Activated naive CD8-positive, alpha-beta T cell treated with anti-CD3 and anti-CD28 coated beads, Interleukin-2, amount 50 U/mL, for 24 hours (primary cell): ENCODE measurements at regions not wholly inside any gene's neighbourhood (a gene's known extent, or its start where the extent isn't known, plus 50 kb on each side); places are given as distances from the start of the nearest gene placed in this dataset.
"Not testable (repeated sequence)": the region's sequence is repeated elsewhere in the genome, so short reads cannot be mapped to it uniquely, and the experiment has no call there.

Experiments used
- ATAC-seq: fragments of 150-1000 bp; cut with Tn5 transposase; one replicate; pipeline ENCODE4 v1.10.0; 2021
- DNase-seq: peaks from one replicate; pipeline ENCODE4 v3.0.0; 2021
- H3K27ac Mint-ChIP-seq: one replicate; pipeline ENCODE4 v1.8.0; 2021; ENCODE audit warnings: mild to moderate bottlenecking, mixed read lengths
- H3K27me3 Mint-ChIP-seq: one replicate; pipeline ENCODE4 v1.8.0; 2021; ENCODE audit warnings: mixed read lengths
- H3K36me3 Mint-ChIP-seq: one replicate; pipeline ENCODE4 v1.8.0; 2021; ENCODE audit warnings: low read depth, mixed read lengths
- H3K4me1 Mint-ChIP-seq: one replicate; pipeline ENCODE4 v1.8.0; 2021; ENCODE audit warnings: mixed read lengths
- H3K4me3 Mint-ChIP-seq: one replicate; pipeline ENCODE4 v1.8.0; 2021; ENCODE audit warnings: mild to moderate bottlenecking, moderate library complexity, mixed read lengths
- H3K9me3 Mint-ChIP-seq: one replicate; pipeline ENCODE4 v1.8.0; 2021; ENCODE audit warnings: mixed read lengths

- no peaks in the 10 kb centered on the region for H3K36me3 Mint-ChIP-seq
- H3K27ac Mint-ChIP-seq: no peak overlapping the region
- H3K9me3 Mint-ChIP-seq: no peaks in the 10 kb centered on the region
Observed at GRCh38 chr9:75483636-75484035, 395.3 kb downstream of the OSTF1 start.

GRCh38 chr9:75487856-75488718 is 399.8 kb downstream of the OSTF1 start:
- Mint-ChIP-seq H3K9me3 (peaks cover 6% of the 10 kb centered on the region), H3K4me3 (no peak overlapping the region), H3K4me1 (no peaks in the 10 kb centered on the region), H3K36me3 (no peaks in the 10 kb centered on the region), H3K27me3 (peaks cover 10% of the 10 kb centered on the region), H3K27ac (no peak overlapping the region)
- ATAC-seq (no peak), DNase-seq (no peak)

More at GRCh38 chr9:75483636-75484035, 395.3 kb downstream of the OSTF1 start:
- peaks cover 9% of the 10 kb centered on the region for H3K27me3 Mint-ChIP-seq
- no peak for DNase-seq
- H3K4me1 Mint-ChIP-seq: no peaks in the 10 kb centered on the region
- no peak for ATAC-seq
- H3K4me3 Mint-ChIP-seq: no peak overlapping the region

- Mint-ChIP-seq H3K36me3 (no peaks in the 10 kb centered on the region), H3K4me1 (no peaks in the 10 kb centered on the region), H3K27ac (no peak overlapping the region), H3K9me3 (peaks cover 6% of the 10 kb centered on the region), H3K4me3 (no peak overlapping the region), H3K27me3 (peaks cover 8% of the 10 kb centered on the region)
- no peak for DNase-seq
- ATAC-seq: no peak
Observed at GRCh38 chr9:75488719-75489110, 400.4 kb downstream of the OSTF1 start.

- no peak for DNase-seq
- no peak overlapping the region for H3K27ac Mint-ChIP-seq
- H3K27me3 Mint-ChIP-seq: peaks cover 3% of the 10 kb centered on the region
- H3K4me1 Mint-ChIP-seq: no peaks in the 10 kb centered on the region
- H3K36me3 Mint-ChIP-seq: no peaks in the 10 kb centered on the region
- no peak for ATAC-seq
- no peak overlapping the region for H3K4me3 Mint-ChIP-seq
- H3K9me3 Mint-ChIP-seq: peaks cover 6% of the 10 kb centered on the region
Observed at GRCh38 chr9:75490326-75490725, 400.1 kb upstream of the PCSK5 start.

- DNase-seq: no peak
- ATAC-seq: no peak
- Mint-ChIP-seq H3K4me3 (no peak overlapping the region), H3K36me3 (no peaks in the 10 kb centered on the region), H3K27me3 (peaks cover 1% of the 10 kb centered on the region), H3K27ac (no peak overlapping the region), H3K9me3 (peaks cover 6% of the 10 kb centered on the region), H3K4me1 (no peaks in the 10 kb centered on the region)
Observed at GRCh38 chr9:75491533-75491932, 398.9 kb upstream of the PCSK5 start.

GRCh38 chr9:75499812-75500211 is 390.7 kb upstream of the PCSK5 start:
- DNase-seq: no peak
- Mint-ChIP-seq H3K27me3 (peaks cover 3% of the 10 kb centered on the region), H3K27ac (no peak overlapping the region), H3K36me3 (no peaks in the 10 kb centered on the region), H3K4me1 (no peaks in the 10 kb centered on the region), H3K4me3 (no peak overlapping the region), H3K9me3 (no peaks in the 10 kb centered on the region)
- ATAC-seq: no peak

- no peaks in the 10 kb centered on the region for H3K36me3 Mint-ChIP-seq
- no peak overlapping the region for H3K4me3 Mint-ChIP-seq
- H3K27ac Mint-ChIP-seq: no peak overlapping the region
- peaks cover 3% of the 10 kb centered on the region for H3K27me3 Mint-ChIP-seq
- no peak for DNase-seq
- H3K4me1 Mint-ChIP-seq: no peaks in the 10 kb centered on the region
- H3K9me3 Mint-ChIP-seq: no peaks in the 10 kb centered on the region
- no peak for ATAC-seq
Observed at GRCh38 chr9:75500479-75500878, 390.0 kb upstream of the PCSK5 start.

- not testable (repeated sequence) for H3K4me3 Mint-ChIP-seq, H3K27ac Mint-ChIP-seq, H3K4me1 Mint-ChIP-seq, H3K36me3 Mint-ChIP-seq, DNase-seq, H3K9me3 Mint-ChIP-seq, H3K27me3 Mint-ChIP-seq, ATAC-seq
Observed at GRCh38 chr9:75500940-75501339, 389.5 kb upstream of the PCSK5 start.

GRCh38 chr9:75504721-75505120 is 385.8 kb upstream of the PCSK5 start:
- no peaks in the 10 kb centered on the region for H3K4me1 Mint-ChIP-seq
- H3K4me3 Mint-ChIP-seq: no peak overlapping the region
- H3K27me3 Mint-ChIP-seq: peaks cover 2% of the 10 kb centered on the region
- ATAC-seq: no peak
- no peaks in the 10 kb centered on the region for H3K36me3 Mint-ChIP-seq
- DNase-seq: no peak
- no peaks in the 10 kb centered on the region for H3K9me3 Mint-ChIP-seq
- H3K27ac Mint-ChIP-seq: no peak overlapping the region

- DNase-seq: no peak
- Mint-ChIP-seq H3K9me3 (no peaks in the 10 kb centered on the region), H3K27ac (no peak overlapping the region), H3K36me3 (no peaks in the 10 kb centered on the region), H3K27me3 (no peaks in the 10 kb centered on the region), H3K4me3 (no peak overlapping the region), H3K4me1 (no peaks in the 10 kb centered on the region)
- no peak for ATAC-seq
Observed at GRCh38 chr9:75505654-75506053, 384.8 kb upstream of the PCSK5 start.

GRCh38 chr9:75529463-75529862 is 361.0 kb upstream of the PCSK5 start:
- ATAC-seq: no peak
- H3K9me3 Mint-ChIP-seq: no peaks in the 10 kb centered on the region
- H3K4me1 Mint-ChIP-seq: no peaks in the 10 kb centered on the region
- no peak overlapping the region for H3K27ac Mint-ChIP-seq
- no peak overlapping the region for H3K4me3 Mint-ChIP-seq
- peaks cover 3% of the 10 kb centered on the region for H3K27me3 Mint-ChIP-seq
- H3K36me3 Mint-ChIP-seq: no peaks in the 10 kb centered on the region
- no peak for DNase-seq

GRCh38 chr9:75531588-75531987 is 358.9 kb upstream of the PCSK5 start:
- H3K27ac Mint-ChIP-seq: no peak overlapping the region
- peaks cover 3% of the 10 kb centered on the region for H3K27me3 Mint-ChIP-seq
- no peaks in the 10 kb centered on the region for H3K4me1 Mint-ChIP-seq
- no peaks in the 10 kb centered on the region for H3K9me3 Mint-ChIP-seq
- DNase-seq (no peak), ATAC-seq (no peak)
- H3K36me3 Mint-ChIP-seq: no peaks in the 10 kb centered on the region
- no peak overlapping the region for H3K4me3 Mint-ChIP-seq

GRCh38 chr9:75532233-75533050 is 358.0 kb upstream of the PCSK5 start:
- Mint-ChIP-seq H3K4me3 (no peak overlapping the region), H3K9me3 (no peaks in the 10 kb centered on the region), H3K27ac (no peak overlapping the region), H3K27me3 (peaks cover 3% of the 10 kb centered on the region), H3K36me3 (no peaks in the 10 kb centered on the region), H3K4me1 (no peaks in the 10 kb centered on the region)
- ATAC-seq: no peak
- DNase-seq: no peak

GRCh38 chr9:75539523-75539922 is 350.9 kb upstream of the PCSK5 start:
- H3K36me3 Mint-ChIP-seq: no peaks in the 10 kb centered on the region
- H3K4me1 Mint-ChIP-seq: no peaks in the 10 kb centered on the region
- H3K27me3 Mint-ChIP-seq: no peaks in the 10 kb centered on the region
- H3K27ac Mint-ChIP-seq: no peak overlapping the region
- DNase-seq: no peak
- ATAC-seq: no peak
- H3K9me3 Mint-ChIP-seq: no peaks in the 10 kb centered on the region
- no peak overlapping the region for H3K4me3 Mint-ChIP-seq

GRCh38 chr9:75540185-75540584 is 350.3 kb upstream of the PCSK5 start:
- no peaks in the 10 kb centered on the region for H3K4me1 Mint-ChIP-seq

More at GRCh38 chr9:75540185-75540584, 350.3 kb upstream of the PCSK5 start:
- H3K27ac Mint-ChIP-seq: no peak overlapping the region
- no peak for DNase-seq
- H3K4me3 Mint-ChIP-seq: no peak overlapping the region
- H3K36me3 Mint-ChIP-seq: no peaks in the 10 kb centered on the region
- no peaks in the 10 kb centered on the region for H3K9me3 Mint-ChIP-seq
- H3K27me3 Mint-ChIP-seq: no peaks in the 10 kb centered on the region
- no peak for ATAC-seq
